Fibroblast of lung (primary cell): ENCODE measurements at regions not wholly inside any gene's neighbourhood (a gene's known extent, or its start where the extent isn't known, plus 50 kb on each side); places are given as distances from the start of the nearest gene placed in this dataset.

Experiments used
- DNase-seq, 2 donors: peaks; one replicate each; pipeline versions ENCODE4 v3.0.0 to v3.0.0-alpha.2; 2010; ENCODE audit warnings: low read depth in 2 of 2
- H2AFZ ChIP-seq: 2 replicates; pipeline ENCODE4 v1.5.1; 2012; ENCODE audit warnings: low read length, control low read depth, inconsistent platforms
- H3K27ac ChIP-seq: 2 replicates; pipeline ENCODE4 v1.5.1; 2011; ENCODE audit warnings: low read length, control low read depth; ENCODE audit not compliant: insufficient read depth
- H3K27me3 ChIP-seq: 2 replicates; pipeline ENCODE4 v1.5.1; 2011; ENCODE audit warnings: mild to moderate bottlenecking, low read length; ENCODE audit not compliant: control insufficient read depth, insufficient read depth
- H3K36me3 ChIP-seq: 2 replicates; pipeline ENCODE4 v1.5.1; 2011; ENCODE audit warnings: low read length; ENCODE audit not compliant: control insufficient read depth, insufficient read depth
- H3K4me1 ChIP-seq: 2 replicates; pipeline ENCODE4 v1.5.1; 2011; ENCODE audit warnings: low read length; ENCODE audit not compliant: control insufficient read depth, insufficient read depth; ENCODE audit errors: extremely low read depth
- H3K4me2 ChIP-seq: 2 replicates; pipeline ENCODE4 v1.5.1; 2011; ENCODE audit warnings: low read length, control low read depth; ENCODE audit not compliant: insufficient read depth; ENCODE audit errors: extremely low read depth
- H3K4me3 ChIP-seq, 4 experiments: fragments of 200-600 bp in 1 of 4; sonication (generic) in 1 of 4; replicated peaks in 1 of 4; 2 replicates each; pipeline ENCODE4 v1.5.1; 2011 to 2016; ENCODE audit warnings: low read length in 4 of 4, low read depth in 3 of 4, mild to moderate bottlenecking in 3 of 4, control low read depth in 2 of 4, inconsistent platforms in 1 of 4, mixed read lengths in 1 of 4; ENCODE audit not compliant: insufficient read depth in 1 of 4; ENCODE audit errors: control extremely low read depth in 1 of 4
- H3K79me2 ChIP-seq: 2 replicates; pipeline ENCODE4 v1.5.1; 2012; ENCODE audit warnings: mild to moderate bottlenecking, low read length, inconsistent platforms; ENCODE audit not compliant: control insufficient read depth, insufficient read depth
- H3K9ac ChIP-seq: 2 replicates; pipeline ENCODE4 v1.5.1; 2011; ENCODE audit warnings: mild to moderate bottlenecking, low read length, control low read depth; ENCODE audit not compliant: insufficient read depth
- H3K9me3 ChIP-seq: 2 replicates; pipeline ENCODE4 v1.5.1; 2012; ENCODE audit warnings: low read depth, low read length; ENCODE audit not compliant: control insufficient read depth, insufficient read depth
- H4K20me1 ChIP-seq: 2 replicates; pipeline ENCODE4 v1.5.1; 2011; ENCODE audit warnings: low read length; ENCODE audit not compliant: control insufficient read depth, insufficient read depth; ENCODE audit errors: extremely low read depth
- CTCF ChIP-seq, 2 donors: IDR thresholded peaks in 1 of 2; conservative IDR thresholded peaks in 1 of 2; 1 replicate in 1 of 2; 2 replicates in 1 of 2; pipeline ENCODE4 v1.5.1; 2011 to 2012; ENCODE audit warnings: low read length in 2 of 2, control low read depth in 1 of 2, inconsistent platforms in 1 of 2, low read depth in 1 of 2, mild to moderate bottlenecking in 1 of 2
- EZH2 ChIP-seq: IDR thresholded peaks from 2 replicates; pipeline ENCODE4 v1.5.1; 2012; ENCODE audit warnings: low read length, control low read depth, mild to moderate bottlenecking; ENCODE audit errors: missing control alignments

GRCh38 chr7:54259185-54259584 is 283.0 kb upstream of the VSTM2A start:
- no peaks in the 10 kb centered on the region for H3K9me3 ChIP-seq
- no peaks in the 10 kb centered on the region for H3K27me3 ChIP-seq

GRCh38 chr7:54260941-54261371 is 281.2 kb upstream of the VSTM2A start:
- TF ChIP-seq EZH2: no peak
- TF ChIP-seq CTCF (conservative IDR thresholded peaks at IDR 0.05 in 1 of 2, IDR thresholded peaks at IDR 0.05 in 1 of 2; ENCODE audit: low read depth in 1 of 2, low read length in 2 of 2): no peak
- Histone ChIP-seq H2AFZ (no peak overlapping the region), H3K9me3 (no peaks in the 10 kb centered on the region), H3K27me3 (no peaks in the 10 kb centered on the region), H3K4me3 (no peak overlapping the region), H4K20me1 (no peaks in the 10 kb centered on the region), H3K27ac (no peak overlapping the region), H3K36me3 (no peaks in the 10 kb centered on the region), H3K4me1 (no peaks in the 10 kb centered on the region), H3K4me2 (no peak overlapping the region), H3K9ac (no peak overlapping the region), H3K79me2 (no peaks in the 10 kb centered on the region)
- DNase-seq: peak; percentile 29 to 34

More at GRCh38 chr7:54259185-54259584, 283.0 kb upstream of the VSTM2A start:
- H2AFZ ChIP-seq: no peak overlapping the region
- TF ChIP-seq CTCF (conservative IDR thresholded peaks at IDR 0.05 in 1 of 2, IDR thresholded peaks at IDR 0.05 in 1 of 2; ENCODE audit: low read depth in 1 of 2, low read length in 2 of 2) (no peak), EZH2 (no peak)
- no peaks in the 10 kb centered on the region for H3K79me2 ChIP-seq
- no peaks in the 10 kb centered on the region for H3K4me1 ChIP-seq
- no peaks in the 10 kb centered on the region for H3K36me3 ChIP-seq
- no peak overlapping the region for H3K9ac ChIP-seq
- H3K4me2 ChIP-seq: no peak overlapping the region
- no peaks in the 10 kb centered on the region for H4K20me1 ChIP-seq
- no peak overlapping the region for H3K27ac ChIP-seq
- DNase-seq: no peak
- no peak overlapping the region for H3K4me3 ChIP-seq

- no peaks in the 10 kb centered on the region for H3K27me3 ChIP-seq
- no peaks in the 10 kb centered on the region for H3K4me1 ChIP-seq
- no peak overlapping the region for H3K27ac ChIP-seq
- DNase-seq: no peak
- no peaks in the 10 kb centered on the region for H3K79me2 ChIP-seq
- H3K4me2 ChIP-seq: no peak overlapping the region
- no peaks in the 10 kb centered on the region for H3K36me3 ChIP-seq
- no peak overlapping the region for H2AFZ ChIP-seq
- H3K4me3 ChIP-seq: no peak overlapping the region
- H3K9ac ChIP-seq: no peak overlapping the region
- no peaks in the 10 kb centered on the region for H3K9me3 ChIP-seq
- H4K20me1 ChIP-seq: no peaks in the 10 kb centered on the region
- no peak for TF ChIP-seq CTCF (conservative IDR thresholded peaks at IDR 0.05 in 1 of 2, IDR thresholded peaks at IDR 0.05 in 1 of 2; ENCODE audit: low read depth in 1 of 2, low read length in 2 of 2)
- no peak for TF ChIP-seq EZH2
Measured at GRCh38 chr7:54278847-54279246, 263.3 kb upstream of the VSTM2A start.
